ENCODE measurements at regions not wholly inside any gene's neighbourhood (a gene's known extent, or its start where the extent isn't known, plus 50 kb on each side); places are given as distances from the start of the nearest gene placed in this dataset.

DNA sequence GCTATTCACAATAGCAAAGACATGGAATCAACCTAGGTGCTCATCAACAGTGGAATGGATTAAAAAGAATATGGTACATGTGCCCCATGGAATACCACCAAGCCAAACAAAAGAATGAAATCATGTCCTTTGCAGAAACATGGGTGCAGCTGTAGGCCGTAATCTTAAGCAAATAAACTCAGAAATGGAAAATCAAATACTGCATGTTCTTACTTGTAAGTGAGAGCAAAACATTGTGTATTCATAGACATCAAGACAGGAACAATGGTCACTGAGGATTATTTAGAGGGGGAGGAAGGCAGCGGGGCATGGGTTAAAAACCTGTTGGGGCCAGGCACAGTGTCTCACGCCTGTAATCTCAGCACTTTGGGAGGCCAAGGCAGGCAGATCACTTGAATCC lies 304.7 kb upstream of the ROBO2 start:
- TF ChIP-seq, protein P1, sequence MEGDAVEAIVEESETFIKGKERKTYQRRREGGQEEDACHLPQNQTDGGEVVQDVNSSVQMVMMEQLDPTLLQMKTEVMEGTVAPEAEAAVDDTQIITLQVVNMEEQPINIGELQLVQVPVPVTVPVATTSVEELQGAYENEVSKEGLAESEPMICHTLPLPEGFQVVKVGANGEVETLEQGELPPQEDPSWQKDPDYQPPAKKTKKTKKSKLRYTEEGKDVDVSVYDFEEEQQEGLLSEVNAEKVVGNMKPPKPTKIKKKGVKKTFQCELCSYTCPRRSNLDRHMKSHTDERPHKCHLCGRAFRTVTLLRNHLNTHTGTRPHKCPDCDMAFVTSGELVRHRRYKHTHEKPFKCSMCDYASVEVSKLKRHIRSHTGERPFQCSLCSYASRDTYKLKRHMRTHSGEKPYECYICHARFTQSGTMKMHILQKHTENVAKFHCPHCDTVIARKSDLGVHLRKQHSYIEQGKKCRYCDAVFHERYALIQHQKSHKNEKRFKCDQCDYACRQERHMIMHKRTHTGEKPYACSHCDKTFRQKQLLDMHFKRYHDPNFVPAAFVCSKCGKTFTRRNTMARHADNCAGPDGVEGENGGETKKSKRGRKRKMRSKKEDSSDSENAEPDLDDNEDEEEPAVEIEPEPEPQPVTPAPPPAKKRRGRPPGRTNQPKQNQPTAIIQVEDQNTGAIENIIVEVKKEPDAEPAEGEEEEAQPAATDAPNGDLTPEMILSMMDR (conservative IDR thresholded peaks at IDR 0.05), result no peak
- no peak for TF ChIP-seq EZH2 (IDR thresholded peaks at IDR 0.05; ENCODE audit: low read depth)

Data from PC-9 (cell line).